Medulla oblongata (tissue), 1 donor: ENCODE measurements at regions not wholly inside any gene's neighbourhood (a gene's known extent, or its start where the extent isn't known, plus 50 kb on each side); places are given as distances from the start of the nearest gene placed in this dataset.
"Not testable (repeated sequence)": the region's sequence is repeated elsewhere in the genome, so short reads cannot be mapped to it uniquely, and the experiment has no call there.

ENCODE experiments used
- DNase-seq: peaks from one replicate; pipeline ENCODE4 v3.0.0-alpha.2; 2015; ENCODE audit errors: extremely low spot score

DNA sequence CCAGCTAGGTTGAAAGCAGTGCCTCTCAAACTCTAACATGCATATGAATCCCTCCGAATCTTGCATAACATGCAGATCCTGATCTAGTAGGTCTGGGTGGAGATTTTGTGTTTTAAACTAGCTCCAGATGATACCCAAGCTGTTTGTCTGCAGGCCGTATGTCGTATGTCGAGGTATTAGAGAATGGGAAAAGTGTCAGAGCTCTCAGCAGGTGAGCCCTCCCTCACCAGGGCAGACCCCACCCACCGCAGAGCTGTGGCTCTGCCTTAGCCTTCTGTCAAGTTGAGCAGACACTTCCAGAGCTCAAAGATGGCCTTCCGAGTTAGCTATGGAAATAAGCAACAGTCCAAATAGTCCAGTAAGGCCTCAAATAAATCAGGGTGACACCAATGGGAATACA is 83.2 kb upstream of the MAP3K1 start:
- DNase-seq = no peak

DNA sequence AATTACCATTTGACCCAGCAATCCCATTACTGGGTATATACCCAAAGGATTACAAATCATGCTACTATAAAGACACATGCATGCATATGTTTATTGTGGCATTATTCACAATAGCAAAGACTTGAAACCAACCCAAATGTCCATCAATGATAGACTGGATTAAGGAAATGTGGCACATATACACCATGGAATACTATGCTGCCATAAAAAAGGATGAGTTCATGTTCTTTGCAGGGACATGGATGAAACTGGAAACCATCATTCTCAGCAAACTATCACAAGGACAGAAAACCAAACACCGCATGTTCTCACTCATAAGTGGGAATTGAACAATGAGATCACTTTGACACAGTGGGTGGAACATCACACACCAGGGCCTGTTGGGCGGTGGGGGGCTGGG is 83.9 kb upstream of the MAP3K1 start:
- not testable (repeated sequence) for DNase-seq

DNA sequence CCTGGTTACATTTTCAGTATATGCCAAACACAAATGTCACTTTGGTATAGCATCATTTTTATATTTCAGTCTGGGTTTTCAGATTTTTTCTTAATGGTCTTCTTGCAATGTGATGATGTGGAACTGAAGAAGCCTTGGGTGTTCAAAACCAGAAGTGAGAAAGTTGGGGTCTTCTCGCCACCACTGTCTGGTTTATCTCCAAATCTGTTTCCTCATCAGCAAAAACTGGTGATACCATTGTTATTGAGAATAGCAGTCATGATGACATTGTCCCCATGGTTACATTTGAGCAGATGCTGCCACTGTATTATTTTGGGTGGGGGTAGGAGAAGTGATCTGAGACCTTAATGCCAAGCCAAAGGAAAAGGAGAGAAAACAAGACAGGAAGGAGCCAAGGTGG is 85.9 kb upstream of the MAP3K1 start:
- DNase-seq = no peak

DNA sequence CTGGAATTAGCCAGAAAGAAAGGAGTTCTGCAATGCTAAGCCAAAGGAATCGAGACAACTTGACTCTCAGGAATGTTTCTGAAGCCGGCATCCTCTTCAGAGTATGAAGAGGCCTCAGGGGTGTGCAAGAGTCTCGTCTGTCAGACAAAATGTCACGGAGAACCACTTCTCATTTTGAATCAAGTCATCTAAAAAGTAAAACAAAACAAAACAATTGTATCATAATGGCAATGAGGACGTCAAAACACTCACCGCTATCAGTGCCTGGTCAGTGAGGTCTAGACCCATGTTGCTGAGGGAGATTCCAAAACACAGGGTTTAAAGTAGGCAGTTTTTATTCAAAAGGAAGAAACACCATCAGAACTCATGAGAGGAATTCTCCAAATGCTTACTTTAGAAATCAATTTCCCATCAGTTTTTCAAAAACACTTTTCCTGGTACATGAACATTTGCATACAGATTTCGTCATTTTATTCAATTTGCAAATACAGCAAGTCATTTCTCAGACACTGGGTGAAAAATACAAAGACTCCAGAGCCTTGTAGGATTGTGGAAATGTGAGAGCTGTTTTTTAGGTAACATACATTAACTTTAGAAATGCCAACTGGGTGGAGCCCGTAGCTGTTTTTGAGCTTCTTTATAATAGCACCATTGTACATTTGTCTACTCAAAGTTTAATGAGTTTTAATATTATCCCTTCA is 89.5 kb upstream of the MAP3K1 start:
- peak; percentile 29 for DNase-seq

DNA sequence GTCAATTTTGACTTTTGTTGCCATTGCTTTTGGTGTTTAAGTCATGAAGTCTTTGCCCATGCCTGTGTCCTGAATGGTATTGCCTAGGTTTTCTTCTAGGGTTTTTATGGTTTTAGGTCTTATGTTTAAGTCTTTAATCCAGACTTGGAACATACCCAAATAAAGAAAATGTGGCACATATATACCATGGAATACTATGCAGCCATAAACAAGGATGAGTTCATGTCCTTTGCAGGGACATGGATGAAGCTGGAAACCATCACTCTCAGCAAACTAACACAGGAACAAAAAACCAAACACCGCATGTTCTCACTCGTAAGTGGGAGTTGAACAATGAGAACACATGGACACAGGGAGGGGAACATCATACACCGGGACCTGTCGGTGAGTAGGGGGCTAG is 90.5 kb upstream of the MAP3K1 start:
- not testable (repeated sequence) for DNase-seq

DNA sequence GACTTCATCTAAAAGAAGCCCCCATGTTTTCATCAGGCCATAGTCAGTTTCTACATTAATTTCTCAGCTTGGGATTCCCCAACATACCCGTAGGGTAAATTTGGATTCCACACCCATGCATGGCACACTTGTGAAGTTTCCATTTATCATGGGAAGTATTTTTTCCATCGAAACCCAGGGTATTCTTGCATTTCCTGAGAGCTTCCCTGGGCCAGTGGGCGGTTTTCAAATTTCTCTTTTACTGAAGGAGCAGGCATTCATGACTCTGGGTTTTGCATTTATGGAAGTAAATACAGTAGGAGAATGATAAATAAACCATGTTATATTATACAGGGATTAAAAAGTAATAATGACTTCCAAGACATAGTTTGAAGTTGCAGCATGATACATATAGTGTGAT is 93.0 kb upstream of the MAP3K1 start:
- no peak for DNase-seq

DNA sequence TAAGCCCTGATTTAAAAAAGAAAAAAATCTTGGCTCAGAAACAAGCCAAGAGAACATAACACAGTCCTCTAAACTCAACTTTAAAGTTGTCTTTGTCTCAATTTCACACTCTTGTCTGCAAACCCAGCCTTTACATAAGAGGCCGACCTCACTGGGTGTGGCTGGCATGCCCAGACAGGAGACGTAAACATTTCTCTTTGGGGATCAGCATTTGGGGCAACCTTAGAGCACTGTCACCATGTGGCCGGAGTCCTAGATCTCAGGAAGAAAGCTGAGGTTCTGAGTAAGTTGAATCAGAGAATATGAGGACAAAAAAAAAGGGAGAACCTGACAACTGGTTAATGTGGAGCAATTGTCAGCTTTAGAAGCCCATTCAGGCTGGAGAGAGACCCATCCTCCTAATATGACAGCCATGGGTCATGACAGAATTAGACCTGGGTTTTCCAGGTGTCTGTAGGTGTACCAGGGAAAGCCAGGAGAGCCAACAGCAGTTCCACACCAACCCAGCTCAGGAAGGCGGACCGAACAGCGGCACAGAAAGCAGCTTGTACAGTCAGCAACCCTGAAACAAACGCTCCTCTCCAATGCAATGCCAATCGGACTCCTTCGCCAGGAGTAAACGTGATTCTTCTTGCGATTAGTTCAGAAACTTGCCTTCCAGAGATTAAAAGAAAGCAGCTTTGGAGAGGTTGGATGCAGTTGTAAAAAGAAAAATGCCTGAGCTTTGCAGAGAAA is 97.9 kb upstream of the MAP3K1 start:
- DNase-seq = no peak

DNA sequence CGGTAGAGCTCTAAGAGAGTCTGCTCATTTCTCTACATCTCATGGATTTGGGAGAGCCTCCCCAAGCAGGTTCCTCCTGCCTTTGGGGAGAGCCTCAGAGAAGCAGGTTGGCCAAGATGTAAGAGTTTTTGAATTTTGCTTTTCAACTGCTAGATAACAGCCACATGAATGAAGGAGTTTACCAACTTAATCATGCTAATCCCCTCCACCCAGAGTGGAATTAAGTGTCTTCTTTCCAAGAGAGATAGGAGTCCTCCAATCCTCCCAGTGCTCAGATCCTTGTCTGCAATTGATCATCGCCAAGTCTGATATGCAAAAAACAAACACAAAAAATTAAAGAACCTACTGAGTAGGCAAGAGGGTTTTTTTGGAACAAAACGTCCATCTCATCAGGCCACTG is 99.4 kb upstream of the MAP3K1 start:
- no peak for DNase-seq

DNA sequence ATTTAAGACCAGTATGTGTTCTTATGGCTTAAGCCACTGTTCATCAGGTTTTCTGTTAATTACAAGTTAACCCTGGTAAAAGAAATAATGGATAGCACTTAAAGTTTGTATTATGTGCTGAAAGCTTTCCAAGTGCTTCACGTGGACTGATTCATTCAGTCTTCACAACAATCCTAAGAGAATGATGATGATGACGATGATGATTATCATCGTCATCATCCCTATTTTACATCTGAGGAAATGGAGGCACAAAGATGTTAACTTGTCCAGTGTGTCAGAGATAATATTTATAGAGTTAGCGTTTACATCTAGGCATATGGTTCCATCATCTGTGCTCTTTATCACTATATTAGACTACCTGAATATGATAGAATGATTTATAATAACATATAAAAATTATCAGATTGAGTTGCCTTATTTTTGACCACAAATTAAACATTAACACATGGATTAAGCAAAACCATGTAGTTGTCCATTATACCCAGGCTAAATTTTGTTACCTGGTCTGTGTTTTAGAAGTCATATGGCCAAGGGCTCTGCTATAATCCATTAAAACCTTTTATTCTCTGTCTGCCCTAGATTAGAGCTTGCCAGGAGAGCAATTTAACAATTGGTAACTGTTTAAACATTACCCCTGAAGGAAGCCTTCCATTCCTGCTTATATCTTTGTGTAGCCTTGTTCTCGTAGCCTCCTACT is 102.3 kb upstream of the MAP3K1 start:
- no peak for DNase-seq

DNA sequence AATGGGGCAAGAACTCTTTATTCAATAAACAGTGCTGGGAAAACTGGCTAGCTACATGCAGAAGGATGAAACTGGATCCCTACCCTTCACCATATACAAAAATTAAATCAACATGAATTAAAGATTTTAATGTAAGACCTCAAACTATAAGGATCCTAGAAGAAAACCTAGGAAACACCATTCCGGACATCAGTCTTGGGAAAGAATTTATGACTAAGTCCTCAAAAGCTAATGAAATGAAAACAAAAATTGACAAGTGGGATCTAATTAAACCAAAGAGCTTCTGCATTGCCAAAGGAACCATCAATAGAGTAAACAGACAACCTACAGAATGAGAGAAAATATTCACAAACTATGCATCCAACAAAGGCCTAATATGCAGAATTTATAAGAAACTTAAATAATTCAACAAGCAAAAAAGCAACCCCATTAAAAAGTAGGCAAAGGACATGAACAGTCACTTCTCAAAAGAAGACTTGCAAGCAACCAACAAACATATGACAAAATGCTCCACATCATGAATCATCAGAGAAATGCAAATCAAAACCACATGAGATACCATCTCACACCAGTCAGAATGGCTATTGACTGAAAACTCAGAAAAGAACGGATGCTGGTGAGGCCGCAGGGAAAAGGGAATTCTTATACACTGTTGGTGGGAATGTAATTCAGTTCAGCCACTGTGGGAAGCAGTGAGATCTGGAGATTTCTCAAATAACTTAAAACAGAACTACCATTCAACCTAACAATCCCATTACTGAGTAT is 104.3 kb upstream of the MAP3K1 start:
- DNase-seq = no peak

DNA sequence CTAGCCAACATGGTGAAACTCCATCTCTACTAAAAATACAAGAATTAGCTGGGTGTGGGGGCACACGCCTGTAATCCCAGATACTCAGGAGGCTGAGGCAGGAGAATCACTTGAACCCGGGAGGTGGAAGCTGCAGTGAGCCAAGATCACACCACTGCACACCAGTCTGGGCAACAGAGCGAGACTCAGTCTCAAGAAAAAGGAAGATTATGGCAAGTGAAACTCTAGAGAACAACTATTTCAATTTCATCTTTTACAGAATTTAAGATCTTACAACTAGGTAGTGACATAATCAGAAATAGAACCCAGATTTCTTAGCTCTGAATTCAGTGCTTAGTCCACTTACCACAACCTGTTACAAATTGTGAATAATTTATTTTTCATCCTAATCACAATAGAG is 108.8 kb upstream of the MAP3K1 start:
- no peak for DNase-seq

DNA sequence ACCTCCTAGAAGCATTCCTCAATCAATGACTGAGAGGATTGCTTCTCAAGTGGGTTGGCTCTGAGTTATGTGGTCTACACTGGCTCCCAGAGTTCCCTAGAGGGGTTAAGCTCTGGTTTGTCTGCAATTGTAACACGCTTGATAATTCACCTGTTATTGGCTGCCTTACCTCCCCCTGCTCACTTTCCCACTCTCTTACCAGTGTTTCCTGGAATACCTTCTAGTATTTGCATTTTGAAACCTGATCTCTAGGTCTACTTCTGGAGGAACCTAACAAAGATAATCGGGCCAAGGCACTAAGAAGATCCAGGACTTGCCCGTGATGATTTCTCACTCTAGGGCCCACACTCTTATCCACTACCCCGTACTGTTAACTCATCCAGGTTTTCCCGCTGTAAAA is 110.1 kb upstream of the MAP3K1 start:
- no peak for DNase-seq

DNA sequence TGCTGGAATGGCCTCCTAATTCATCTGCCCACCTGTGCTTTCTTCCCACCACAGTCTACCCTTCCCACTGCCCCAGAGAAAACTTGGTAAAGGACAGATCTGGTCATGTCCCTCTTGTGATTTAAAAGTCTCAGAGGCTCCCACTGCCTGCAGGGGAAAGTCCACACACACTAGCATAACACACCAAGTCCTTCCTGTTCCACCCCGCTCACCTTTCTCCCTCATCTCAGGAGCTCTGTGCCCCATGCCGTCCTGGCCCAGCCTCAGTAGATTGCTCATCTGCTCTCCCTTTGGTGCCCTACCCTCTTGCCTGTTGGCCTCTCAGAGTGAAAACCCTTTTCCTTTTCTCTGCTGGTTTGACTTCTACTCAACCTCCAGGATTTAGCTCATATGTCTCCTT is 111.4 kb upstream of the MAP3K1 start:
- DNase-seq = no peak

DNA sequence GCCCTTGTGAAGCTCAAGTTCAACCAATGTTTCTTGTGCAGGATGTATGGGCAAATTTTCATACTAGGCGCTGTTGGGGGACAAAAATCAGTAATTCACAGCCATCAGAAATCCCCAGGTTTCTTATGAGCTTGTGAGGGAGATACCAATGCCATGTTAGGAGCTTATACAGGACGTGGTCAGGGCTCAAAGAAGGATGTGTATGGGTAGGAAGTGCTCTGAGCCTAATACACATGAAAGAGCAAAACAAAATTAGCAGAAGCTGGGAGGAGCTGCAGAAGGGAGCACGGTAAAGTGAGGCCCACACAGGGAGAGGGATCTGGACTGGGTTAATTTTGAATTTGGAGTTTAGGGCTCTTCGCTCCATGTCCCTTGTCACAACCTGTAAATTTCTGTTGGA is 114.6 kb upstream of the MAP3K1 start:
- DNase-seq = no peak

DNA sequence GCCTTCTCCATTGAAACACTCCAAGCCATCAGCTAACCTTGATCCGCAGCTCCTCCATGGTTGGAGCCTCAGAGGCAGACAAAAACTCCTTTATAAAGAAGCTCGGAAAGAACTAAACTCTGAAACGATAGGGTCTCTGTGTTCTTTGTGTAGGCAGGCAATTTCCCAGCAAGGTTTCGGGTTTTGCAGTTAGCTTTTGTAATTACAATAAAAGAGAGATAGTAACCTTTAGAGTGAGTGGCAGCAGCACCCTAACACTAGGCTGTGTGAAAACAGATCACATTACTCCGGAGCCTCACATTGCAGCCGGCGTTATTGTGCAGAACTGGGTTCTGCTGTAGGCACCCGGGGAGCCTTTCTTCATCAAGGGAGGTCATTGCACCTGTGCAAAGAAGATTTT is 115.8 kb upstream of the MAP3K1 start:
- DNase-seq = no peak

DNA sequence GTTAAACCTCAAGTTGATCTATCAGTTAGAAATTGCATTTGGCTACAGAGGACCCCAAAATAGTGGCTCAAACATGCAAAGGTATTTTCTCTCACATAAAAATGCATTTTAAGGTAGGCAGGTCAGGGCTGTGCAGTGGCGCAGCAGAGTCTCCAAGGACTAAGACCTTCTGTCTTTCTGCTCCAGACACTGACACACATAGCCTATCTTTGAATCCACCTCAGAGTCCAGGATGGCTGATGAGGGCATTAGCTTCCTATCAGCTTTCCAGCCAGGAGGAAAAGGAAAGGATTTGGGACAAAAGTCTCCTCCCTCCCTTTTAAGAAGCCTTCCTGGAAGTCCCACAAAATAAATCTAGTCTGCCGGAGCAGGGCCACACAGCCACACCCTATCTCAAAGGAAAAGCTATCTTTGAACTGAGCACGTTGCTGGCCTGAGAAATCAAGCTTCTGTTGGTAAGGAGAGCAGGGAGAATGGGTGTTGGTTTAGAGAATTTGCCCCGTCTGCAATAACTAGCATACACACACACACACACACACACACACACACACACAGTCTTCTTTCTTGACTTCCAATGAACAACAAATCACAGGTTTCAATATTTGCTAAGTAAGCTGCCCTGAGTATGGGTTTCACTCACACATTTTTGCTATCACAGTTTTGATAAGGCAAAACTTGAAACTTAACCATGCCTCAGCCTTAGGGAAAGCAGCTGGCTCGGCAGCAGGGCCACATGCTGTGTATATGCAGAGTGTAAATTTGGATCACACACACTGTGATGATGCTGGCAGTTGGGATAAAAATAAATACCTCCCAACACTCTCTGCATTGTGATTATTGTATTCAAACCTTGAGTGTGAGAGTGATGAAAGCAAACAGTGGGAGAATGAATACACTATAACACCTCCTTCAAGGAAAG is 116.6 kb upstream of the MAP3K1 start:
- DNase-seq = no peak

DNA sequence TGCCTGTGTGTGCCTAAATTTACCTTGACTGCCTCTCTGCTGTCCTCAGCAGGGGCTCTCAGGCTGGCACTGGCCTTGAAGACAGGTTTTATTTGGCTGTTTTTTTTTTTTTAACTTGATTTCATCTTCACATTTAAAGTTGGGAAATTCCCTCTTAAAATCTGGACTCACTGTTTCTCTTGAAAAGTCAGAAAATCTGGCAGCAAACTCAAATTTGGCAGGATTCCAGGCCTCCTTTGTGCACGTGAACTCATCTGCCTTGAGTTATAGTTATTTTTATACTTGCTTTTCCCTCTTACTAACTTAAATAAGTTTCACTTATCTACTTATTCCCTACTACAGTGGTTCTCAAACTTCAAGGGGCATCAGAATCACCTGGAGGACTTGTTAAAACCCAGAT is 118.4 kb upstream of the MAP3K1 start:
- no peak for DNase-seq

DNA sequence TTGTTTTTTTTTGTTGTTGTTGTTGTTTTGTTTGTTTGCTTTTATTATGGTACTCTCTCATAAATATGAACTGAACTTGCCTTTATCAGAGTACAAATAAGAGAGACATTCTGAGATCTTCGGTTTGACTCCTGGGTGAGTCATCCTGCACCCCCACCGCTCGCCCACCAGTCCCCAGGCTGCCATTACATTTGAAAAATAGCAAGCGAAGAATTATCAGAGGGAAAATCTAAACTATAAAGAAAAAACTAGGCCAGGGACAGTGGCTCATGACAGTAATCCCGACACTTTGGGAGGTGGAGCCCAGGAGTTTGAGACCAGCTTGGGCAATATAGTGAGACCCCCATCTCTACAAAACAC is 122.1 kb upstream of the MAP3K1 start:
- no peak for DNase-seq

DNA sequence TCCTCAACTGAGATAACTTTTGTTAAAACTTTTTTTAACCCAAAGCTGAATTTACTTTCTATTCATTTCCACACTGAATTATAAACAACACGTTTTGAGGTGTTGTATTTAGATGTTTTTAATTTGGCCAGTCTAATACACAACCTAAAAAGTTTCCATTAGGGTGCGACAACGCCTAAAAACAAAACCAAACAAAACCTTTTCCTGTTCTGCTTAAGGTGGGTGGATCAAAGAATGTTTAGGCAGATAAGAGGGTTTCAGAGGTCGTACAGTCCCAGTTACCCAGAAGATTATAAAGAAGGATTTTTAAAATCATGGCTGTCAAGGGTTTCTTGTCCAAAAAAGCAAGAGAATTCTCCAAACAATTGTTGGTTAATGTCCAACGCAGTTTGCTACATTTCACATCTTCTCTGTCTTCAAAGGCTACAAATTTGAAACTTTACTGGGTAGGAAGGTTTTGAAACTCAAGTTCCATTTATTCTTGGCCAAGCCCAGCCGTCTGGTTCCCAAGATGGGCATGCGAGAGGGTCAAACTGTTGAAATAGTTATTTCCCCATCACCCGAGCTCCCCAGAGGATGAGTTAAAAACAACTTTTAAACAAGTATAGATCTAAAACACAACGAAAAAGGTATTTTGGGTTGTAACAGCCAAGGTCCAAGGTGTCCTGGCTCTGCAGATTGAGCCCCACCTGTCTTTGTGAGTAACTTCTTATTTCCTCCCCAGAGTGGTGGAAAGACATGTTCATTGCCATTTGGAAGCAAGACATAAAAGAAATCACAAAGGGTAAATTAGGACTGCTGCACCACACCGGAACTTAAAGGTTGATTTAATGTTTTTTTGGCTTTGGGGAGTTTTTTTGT is 122.8 kb upstream of the MAP3K1 start:
- DNase-seq = no peak

DNA sequence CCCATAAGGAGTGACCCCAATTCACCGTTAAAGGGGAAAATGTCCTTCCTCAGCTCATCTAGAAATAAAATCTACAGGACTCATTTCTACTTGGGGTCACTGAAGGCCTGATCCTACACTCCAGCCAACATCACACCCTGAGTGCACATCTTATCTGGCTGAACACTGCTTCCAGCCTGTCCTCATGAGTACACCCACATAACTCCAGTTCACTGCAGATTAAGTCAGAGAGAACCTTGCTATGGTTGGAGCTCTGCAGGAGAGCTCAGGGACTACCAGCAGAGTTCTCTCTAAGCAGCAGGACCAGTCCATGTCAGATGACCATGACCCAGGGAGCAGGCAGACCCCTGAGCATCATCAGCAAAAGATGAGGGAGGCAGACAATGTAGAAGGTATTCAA is 126.9 kb upstream of the MAP3K1 start:
- no peak for DNase-seq
